NCI-H2107 treated with DMSO at 0.1 percent for 48 hours (cell line): ENCODE measurements at regions not wholly inside any gene's neighbourhood (a gene's known extent, or its start where the extent isn't known, plus 50 kb on each side); places are given as distances from the start of the nearest gene placed in this dataset.
A peak's percentile ranks its signal among the peaks of the same experiment; 100 is the strongest.

Experiments
- DNase-seq: peaks from one replicate; lab custom pipeline; 2025; ENCODE audit not compliant: unreplicated experiment; lab: John Stamatoyannopoulos, UW

GRCh38 chr12:124431971-124432370 lies 135.4 kb downstream of the NCOR2 start:
- DNase-seq, result no peak

- no peak for DNase-seq
Measured at GRCh38 chr12:124430491-124430890, 135.6 kb downstream of the RFLNA start.

DNA sequence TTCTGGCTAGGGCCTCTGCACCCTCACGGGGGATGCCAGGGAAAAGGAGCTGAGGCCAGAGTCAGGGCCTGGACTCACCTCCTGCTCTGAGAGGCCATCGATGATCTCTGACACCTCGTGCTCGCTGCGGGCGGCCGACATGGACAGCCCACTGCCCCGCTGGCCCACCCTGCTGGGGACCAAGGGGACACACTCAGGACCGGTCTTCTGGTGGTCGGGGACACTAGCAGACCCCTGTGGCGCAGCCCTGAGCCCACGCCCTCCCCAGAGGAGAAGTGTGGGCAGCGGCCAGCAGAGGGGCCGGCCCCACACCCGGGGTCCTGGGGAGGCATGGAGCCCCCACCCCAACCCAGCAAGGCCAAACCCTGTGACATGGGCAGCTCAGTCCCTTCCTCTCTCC lies 134.6 kb downstream of the RFLNA start:
- no peak for DNase-seq

GRCh38 chr12:124428792-124429281 lies 133.9 kb downstream of the RFLNA start:
- no peak for DNase-seq

DNA sequence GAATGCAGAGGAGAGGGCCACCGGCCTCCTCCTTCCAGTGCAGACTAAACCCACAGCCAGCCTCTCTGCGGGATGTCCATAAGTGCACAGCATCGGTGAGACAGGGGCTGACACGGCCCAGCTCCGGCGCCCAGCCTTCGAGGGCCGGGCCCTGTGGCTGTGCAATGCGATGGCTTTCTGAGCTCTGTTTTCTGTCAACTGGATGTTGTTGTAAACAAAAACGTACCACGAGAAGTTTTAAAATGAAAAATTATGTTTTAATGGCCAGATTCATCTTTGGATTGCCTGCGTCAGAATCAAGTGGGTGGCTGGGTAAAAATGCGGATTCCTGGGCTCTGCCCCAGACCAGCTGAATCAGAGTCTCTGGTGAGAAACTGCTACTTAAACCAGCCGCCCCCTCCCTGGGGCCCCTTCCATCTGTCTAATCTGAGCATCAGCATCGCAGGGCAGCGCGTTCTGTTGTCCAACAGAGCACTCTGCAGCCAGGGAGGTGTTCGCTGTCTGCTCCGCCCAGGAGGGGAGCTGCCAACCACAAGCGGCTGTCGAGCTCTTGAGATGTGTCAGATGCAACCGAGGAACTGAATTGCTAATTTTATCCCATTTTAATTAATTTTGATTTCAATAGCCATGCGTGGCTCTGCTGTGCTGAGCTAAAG lies 133.4 kb downstream of the RFLNA start:
- DNase-seq, result no peak

DNA sequence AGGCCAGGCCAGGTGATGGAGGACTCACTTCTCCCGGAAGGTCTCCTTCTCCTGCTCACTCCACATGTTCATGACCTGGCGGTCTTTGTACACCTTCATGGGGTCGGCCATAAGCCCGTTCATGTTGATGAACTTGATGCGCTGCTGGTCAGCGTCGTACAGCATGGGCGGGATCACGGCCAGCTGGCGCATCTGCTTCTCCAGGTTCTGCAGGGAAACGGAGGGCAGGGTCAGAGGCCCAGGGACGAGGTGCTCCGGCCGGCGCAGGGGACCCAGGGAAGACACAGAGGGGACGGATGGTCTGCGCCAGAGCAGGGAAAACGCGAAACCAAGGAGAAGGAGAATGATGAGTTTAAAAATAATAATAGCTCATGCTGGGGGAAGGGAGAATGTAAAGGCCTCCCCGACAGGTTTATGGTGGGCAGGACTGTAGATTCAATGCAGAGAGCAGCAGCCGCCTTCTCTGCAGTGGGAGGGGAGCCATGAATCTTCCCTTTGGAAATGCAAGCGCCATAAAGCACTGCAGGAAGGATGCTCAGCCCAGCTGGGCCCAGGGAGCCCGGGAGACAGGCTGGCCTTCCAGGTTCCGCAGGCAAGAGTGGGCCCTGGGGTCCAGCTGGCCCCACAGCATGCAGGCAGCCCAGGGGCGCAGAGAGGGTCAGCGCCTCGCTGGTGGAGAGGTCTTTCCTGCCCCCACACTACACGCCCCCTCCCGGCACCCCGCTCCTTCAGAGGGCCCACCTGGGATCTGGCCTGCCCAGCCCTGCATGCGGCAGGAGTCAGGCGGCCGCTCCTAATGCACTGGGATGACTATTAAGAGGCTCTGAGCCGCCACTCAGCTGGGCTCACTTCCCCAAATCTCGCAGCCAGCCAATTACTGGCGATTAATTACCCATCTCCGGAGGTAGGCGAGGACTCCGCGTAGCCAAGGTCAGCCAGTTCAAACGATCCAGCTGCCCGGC lies 132.0 kb downstream of the RFLNA start:
- DNase-seq, result no peak

GRCh38 chr12:124425667-124426066 lies 130.8 kb downstream of the RFLNA start:
- DNase-seq, result no peak

- DNase-seq, result no peak
Measured at GRCh38 chr12:124424516-124424905, 129.6 kb downstream of the RFLNA start.

GRCh38 chr12:124423761-124424515 lies 129.0 kb downstream of the RFLNA start:
- DNase-seq, result no peak

- DNase-seq, result peak; percentile 65
Measured at GRCh38 chr12:124422570-124423523, 128.0 kb downstream of the RFLNA start.

- DNase-seq, result peak; percentile 80
Measured at GRCh38 chr12:124422142-124422569, 127.3 kb downstream of the RFLNA start.

- no peak for DNase-seq
Measured at GRCh38 chr12:124420996-124421674, 126.2 kb downstream of the RFLNA start.

DNA sequence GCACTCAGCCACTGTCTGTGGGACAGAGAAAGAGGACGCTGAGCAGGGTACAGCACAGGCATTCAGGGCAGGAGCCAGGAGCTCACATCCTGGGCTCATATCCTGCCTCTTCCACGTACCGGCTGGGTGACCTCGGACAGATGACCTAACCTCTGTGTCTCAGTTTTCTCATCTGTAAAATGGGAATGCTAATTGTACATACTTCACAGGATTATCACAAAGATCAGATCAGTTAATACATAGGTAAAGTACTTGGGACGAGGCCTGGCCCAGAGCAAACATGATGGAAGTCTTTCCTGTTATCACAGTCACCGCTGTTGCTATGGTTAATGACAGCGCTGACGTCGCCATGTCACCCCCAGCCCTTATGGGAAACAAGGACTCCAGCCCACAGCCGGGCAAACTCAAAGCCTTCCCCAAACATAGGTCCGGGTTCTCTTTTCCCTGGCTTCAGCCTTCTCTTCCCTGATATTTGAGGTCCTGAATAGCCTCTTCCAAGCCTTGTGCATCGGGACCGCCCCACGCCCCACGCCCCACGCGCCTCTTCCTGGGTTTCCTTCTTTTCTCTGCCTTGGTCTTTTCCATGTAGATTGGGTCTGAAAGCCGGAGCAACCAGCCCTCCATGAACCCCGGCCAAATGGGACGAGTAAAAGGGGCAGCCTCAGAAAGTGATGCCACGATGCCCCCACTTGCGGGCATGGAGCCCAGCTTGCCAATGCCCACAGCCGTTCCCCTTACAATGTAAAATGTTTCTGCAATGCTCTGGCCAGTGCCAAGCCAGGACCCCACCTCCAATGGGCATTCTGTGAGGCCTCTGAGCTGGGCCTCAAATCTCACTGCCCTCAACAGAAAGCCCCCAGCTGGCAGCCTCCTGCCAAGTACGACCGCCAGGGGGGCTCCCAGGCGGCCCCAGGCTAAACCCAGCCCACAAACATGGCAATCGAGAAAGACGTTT lies 125.4 kb downstream of the RFLNA start:
- no peak for DNase-seq

- no peak for DNase-seq
Measured at GRCh38 chr12:124419292-124420040, 124.6 kb downstream of the RFLNA start.

DNA sequence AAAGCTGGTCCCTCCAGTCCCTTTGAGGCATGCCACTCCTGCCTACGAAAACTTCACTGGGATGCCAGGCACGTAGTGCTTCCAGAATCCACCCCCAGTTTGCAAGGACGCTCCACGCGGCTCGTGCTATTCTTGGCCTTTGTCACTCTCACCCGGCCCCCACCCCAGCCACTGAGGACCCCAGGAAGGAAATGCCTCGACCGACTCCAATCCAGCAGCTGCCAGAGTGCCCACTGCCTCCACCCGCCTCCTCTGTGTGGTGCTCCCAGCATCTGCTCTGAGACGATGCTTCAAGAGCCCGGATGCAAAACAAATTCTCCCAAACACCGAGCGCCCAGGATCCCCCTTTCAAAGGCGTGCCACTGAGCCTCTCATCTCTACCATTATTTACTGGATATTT lies 123.9 kb downstream of the RFLNA start:
- no peak for DNase-seq

- DNase-seq, result no peak
Measured at GRCh38 chr12:124418156-124418555, 123.3 kb downstream of the RFLNA start.

GRCh38 chr12:124416516-124417395 lies 121.9 kb downstream of the RFLNA start:
- DNase-seq, result no peak
